Kidney epithelial cell (primary cell): ENCODE measurements at regions not wholly inside any gene's neighbourhood (a gene's known extent, or its start where the extent isn't known, plus 50 kb on each side); places are given as distances from the start of the nearest gene placed in this dataset.

Experiments used
- DNase-seq: peaks from one replicate; pipeline ENCODE4 v3.0.0-alpha.2; 2010; ENCODE audit warnings: low read depth
- H3K27me3 ChIP-seq: 2 replicates; pipeline ENCODE4 v1.6.0; 2011; ENCODE audit warnings: low read length; ENCODE audit not compliant: control insufficient read depth, insufficient read depth
- H3K36me3 ChIP-seq: 2 replicates; pipeline ENCODE4 v1.5.1; 2011; ENCODE audit warnings: low read length; ENCODE audit not compliant: control insufficient read depth, insufficient read depth
- H3K4me3 ChIP-seq: 2 replicates; pipeline ENCODE4 v1.5.1; 2011; ENCODE audit warnings: low read depth, mild to moderate bottlenecking, control low read depth, low read length
- TF ChIP-seq, protein P1 (sequence below): IDR thresholded peaks from 2 replicates; pipeline ENCODE4 v1.5.1; 2011; ENCODE audit warnings: mild to moderate bottlenecking, moderate library complexity, low read length, control low read depth, inconsistent platforms; ENCODE audit not compliant: insufficient read depth, poor library complexity, severe bottlenecking

DNA sequence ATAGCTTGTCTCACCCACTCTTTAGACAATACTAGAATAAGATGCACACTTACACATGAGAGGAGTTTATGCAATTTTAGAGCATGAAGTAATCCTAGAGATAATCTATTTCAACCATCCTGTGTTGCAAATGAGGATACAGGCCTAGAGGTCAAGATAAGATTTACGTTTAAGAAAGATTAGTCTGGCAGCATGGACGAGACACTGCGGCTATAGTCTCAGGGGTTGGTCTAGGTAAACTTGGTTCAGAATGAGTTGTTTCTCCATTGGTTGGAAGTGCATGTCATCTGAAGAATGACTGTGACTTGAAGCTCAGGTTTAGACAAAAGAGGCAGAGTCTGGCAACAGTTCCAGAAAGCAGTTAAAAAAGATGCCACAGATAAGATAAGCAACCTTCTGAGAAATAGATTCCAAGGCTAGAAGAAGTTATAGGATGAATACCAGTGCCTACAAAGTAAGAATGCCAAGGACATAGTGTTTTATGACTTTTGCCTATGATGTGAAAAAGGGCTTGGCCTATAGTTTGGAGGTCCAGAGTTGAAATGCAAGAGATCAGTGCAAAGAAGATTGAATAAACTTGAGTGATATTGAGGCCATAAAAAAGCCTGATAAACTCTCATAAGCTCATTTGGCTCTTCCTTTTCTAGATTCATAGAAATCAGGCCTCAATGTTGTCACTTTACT lies 631.0 kb downstream of the SQOR start:
- DNase-seq = no peak
- Histone ChIP-seq H3K27me3 (no peaks in the 10 kb centered on the region), H3K36me3 (no peaks in the 10 kb centered on the region), H3K4me3 (no peak overlapping the region)
- TF ChIP-seq, protein P1, sequence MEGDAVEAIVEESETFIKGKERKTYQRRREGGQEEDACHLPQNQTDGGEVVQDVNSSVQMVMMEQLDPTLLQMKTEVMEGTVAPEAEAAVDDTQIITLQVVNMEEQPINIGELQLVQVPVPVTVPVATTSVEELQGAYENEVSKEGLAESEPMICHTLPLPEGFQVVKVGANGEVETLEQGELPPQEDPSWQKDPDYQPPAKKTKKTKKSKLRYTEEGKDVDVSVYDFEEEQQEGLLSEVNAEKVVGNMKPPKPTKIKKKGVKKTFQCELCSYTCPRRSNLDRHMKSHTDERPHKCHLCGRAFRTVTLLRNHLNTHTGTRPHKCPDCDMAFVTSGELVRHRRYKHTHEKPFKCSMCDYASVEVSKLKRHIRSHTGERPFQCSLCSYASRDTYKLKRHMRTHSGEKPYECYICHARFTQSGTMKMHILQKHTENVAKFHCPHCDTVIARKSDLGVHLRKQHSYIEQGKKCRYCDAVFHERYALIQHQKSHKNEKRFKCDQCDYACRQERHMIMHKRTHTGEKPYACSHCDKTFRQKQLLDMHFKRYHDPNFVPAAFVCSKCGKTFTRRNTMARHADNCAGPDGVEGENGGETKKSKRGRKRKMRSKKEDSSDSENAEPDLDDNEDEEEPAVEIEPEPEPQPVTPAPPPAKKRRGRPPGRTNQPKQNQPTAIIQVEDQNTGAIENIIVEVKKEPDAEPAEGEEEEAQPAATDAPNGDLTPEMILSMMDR = no peak

DNA sequence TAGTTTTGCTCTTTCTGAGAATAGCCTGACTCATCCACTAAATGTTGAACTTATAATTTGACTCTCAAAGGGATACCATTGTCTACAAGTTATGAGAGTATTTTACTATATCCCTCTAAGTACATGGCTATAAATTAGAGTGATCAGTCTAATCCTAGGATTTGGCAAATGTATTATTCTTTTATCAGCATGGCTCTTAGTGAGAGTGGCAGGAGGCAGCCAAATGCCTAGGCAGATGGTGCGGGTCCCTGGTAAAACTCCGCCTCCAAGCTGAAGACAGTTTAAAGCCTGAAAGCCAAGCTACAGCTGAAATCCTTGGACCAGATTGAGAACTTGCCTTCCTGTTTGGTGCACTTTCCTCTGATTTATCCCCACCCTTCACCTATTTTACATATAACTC lies 631.8 kb downstream of the SQOR start:
- Histone ChIP-seq H3K4me3 (no peak overlapping the region), H3K36me3 (no peaks in the 10 kb centered on the region), H3K27me3 (no peaks in the 10 kb centered on the region)
- TF ChIP-seq, protein P1 = no peak
- no peak for DNase-seq

DNA sequence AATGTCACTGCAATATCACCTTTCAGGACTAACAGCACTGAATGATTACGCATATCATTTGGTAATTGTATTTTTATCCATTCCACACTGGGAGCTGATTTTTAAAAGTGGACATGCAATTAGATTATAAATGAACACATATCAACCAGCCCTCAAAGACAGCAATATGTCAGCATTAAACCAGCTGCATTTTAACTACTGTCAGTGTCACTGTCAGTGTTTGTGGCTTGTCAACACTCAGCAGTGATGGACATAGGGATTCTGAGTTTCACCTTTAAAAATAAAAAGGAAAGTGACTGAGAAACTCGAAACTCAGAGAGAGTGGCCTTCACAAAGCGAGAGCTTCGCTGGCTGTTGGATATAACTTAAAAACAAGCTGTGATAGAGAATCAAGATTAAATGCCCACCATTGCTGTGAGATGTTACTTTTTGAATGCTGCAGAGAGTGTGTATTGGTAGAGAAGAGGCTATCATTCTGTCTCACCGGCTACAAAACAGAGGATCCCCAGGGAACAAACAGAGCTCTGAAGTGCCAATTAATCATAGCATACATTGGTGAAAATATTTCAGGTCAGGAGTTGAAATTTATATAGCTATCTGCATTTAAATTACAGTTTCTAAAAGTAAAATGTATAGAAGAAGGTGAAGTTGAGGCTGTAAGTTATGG lies 635.8 kb downstream of the SQOR start:
- H3K36me3 ChIP-seq = no peaks in the 10 kb centered on the region
- TF ChIP-seq, protein P1 = no peak
- no peak for DNase-seq
- no peaks in the 10 kb centered on the region for H3K27me3 ChIP-seq
- no peak overlapping the region for H3K4me3 ChIP-seq

DNA sequence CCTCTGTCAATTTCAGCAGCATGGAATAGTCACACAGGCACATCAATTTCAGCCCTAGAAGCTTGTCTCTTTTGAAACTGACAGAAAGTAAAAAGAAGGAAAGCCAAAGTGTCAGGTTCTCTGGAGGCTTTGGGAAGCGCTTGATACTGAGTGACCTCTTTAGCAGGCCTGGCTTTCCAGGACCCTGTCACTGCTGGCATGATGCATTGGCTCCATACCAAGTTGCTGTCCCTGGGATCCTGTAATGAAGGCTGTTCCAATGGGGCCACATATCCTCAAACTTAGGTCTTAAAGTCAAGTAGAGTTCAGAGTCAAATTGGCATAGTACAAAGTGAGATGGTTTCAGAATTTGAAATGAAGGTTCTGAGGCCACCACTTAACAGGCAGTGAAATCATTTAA lies 640.9 kb downstream of the SQOR start:
- no peak for DNase-seq
- Histone ChIP-seq H3K27me3 (no peaks in the 10 kb centered on the region), H3K36me3 (no peaks in the 10 kb centered on the region), H3K4me3 (no peak overlapping the region)
- TF ChIP-seq, protein P1 = no peak

DNA sequence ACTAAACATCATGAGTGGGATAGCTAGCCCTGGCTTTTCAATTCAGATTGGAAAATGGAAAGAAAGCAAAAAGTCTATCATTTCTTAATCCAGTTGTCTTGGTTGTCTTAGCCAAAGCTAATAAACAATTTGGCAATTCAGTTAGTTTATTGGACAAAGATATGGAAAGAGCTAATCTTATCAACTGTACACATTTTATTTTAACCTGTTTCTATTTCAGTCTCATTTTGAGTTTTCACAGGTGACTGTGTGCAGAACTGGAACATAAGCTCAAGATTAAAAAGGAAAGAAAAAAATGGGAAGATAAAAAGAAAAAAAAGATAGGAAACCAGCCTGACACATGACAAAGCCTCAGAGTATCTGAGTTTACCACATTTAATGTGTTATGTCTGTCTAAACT lies 642.6 kb downstream of the SQOR start:
- DNase-seq = no peak
- no peaks in the 10 kb centered on the region for H3K36me3 ChIP-seq
- TF ChIP-seq, protein P1 = no peak
- H3K4me3 ChIP-seq = no peak overlapping the region
- H3K27me3 ChIP-seq = no peaks in the 10 kb centered on the region

DNA sequence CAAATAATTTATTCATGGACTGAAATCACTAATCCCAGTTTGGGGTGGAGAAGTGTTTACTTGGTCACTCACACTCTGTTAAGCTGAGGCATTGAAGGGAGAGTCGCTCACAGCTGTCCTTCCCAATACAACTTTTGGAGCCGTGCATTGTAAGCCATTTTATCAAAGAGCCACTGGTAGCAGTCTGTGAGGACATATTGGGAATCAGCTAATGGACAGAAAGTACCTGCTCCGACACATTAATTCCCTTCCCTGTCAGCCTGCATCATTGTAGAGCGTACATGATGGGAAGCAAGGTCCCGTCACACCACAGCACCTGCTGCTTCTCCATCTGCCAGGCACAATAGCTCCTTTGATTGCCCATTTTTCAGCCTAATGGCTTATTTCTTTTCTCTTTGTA lies 643.2 kb downstream of the SQOR start:
- no peak for DNase-seq
- no peak overlapping the region for H3K4me3 ChIP-seq
- TF ChIP-seq, protein P1 = no peak
- H3K36me3 ChIP-seq = no peaks in the 10 kb centered on the region
- no peaks in the 10 kb centered on the region for H3K27me3 ChIP-seq
